ENCODE measurements at regions not wholly inside any gene's neighbourhood (a gene's known extent, or its start where the extent isn't known, plus 50 kb on each side); places are given as distances from the start of the nearest gene placed in this dataset.
A peak's percentile ranks its signal among the peaks of the same experiment; 100 is the strongest.

GRCh38 chr12:58347188-58347587, 405.8 kb downstream of the ATP23 start:
- no peak for TF ChIP-seq CTCF (conservative IDR thresholded peaks at IDR 0.05; ENCODE audit: control insufficient read depth, insufficient read depth, low read depth, low read length)
- no peak for DNase-seq (ENCODE audit: low read depth)
- no peak overlapping the region for H3K4me3 ChIP-seq (ENCODE audit: control insufficient read depth, low read depth, low read length)

- no peak for DNase-seq (ENCODE audit: low read depth)
- TF ChIP-seq CTCF (conservative IDR thresholded peaks at IDR 0.05; ENCODE audit: control insufficient read depth, insufficient read depth, low read depth, low read length) = no peak
- no peak overlapping the region for H3K4me3 ChIP-seq (ENCODE audit: control insufficient read depth, low read depth, low read length)
These were observed 406.3 kb downstream of the ATP23 start for GRCh38 chr12:58347691-58348090.

DNA sequence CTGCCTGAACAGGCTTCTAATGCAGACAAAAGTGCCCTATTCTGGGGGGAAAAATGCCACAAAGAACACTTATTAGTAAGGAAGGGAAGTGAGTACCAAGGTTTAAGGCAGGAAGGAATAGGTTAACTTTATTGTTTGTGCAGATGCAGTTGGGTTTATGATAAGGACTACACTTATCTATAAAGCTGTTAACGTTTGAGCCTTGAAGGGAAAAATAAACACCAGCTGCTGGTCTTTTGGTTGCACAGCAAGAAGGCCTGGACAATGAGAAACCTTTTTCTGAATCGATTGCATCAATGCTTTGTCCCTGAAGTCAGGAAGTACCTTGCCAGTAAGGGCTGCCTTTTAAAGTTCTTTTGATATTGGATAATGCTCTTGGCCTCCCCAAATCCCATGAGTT, 407.8 kb downstream of the ATP23 start:
- DNase-seq (ENCODE audit: low read depth) = no peak
- H3K4me3 ChIP-seq (ENCODE audit: control insufficient read depth, low read depth, low read length) = no peak overlapping the region
- TF ChIP-seq CTCF (conservative IDR thresholded peaks at IDR 0.05; ENCODE audit: control insufficient read depth, insufficient read depth, low read depth, low read length) = no peak

GRCh38 chr12:58356794-58357193, 415.4 kb downstream of the ATP23 start:
- no peak overlapping the region for H3K4me3 ChIP-seq (ENCODE audit: control insufficient read depth, low read depth, low read length)
- TF ChIP-seq CTCF (conservative IDR thresholded peaks at IDR 0.05; ENCODE audit: control insufficient read depth, insufficient read depth, low read depth, low read length) = no peak
- DNase-seq (ENCODE audit: low read depth) = no peak

GRCh38 chr12:58357511-58357910, 416.1 kb downstream of the ATP23 start:
- no peak overlapping the region for H3K4me3 ChIP-seq (ENCODE audit: control insufficient read depth, low read depth, low read length)
- no peak for TF ChIP-seq CTCF (conservative IDR thresholded peaks at IDR 0.05; ENCODE audit: control insufficient read depth, insufficient read depth, low read depth, low read length)
- DNase-seq (ENCODE audit: low read depth) = no peak

DNA sequence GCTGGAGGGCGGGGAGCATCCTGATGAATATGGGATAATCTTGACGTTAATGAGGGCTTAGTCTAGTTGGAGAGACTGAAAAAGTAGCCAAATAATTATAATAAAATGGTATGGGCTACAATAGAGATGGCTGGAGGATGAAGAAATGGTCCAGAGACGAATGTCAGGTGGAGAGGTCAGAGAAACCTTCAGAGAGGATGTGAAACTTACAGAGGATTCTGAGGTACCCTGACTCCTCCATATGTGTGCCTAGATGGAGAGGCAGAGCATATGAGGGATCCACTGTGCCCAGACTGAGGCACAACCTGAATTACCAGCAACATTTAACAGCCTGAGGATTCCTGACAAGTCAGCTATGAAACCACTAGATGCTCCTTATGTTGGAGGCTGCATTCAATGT, 417.0 kb downstream of the ATP23 start:
- DNase-seq (ENCODE audit: low read depth) = no peak
- no peak for TF ChIP-seq CTCF (conservative IDR thresholded peaks at IDR 0.05; ENCODE audit: control insufficient read depth, insufficient read depth, low read depth, low read length)
- no peak overlapping the region for H3K4me3 ChIP-seq (ENCODE audit: control insufficient read depth, low read depth, low read length)

DNA sequence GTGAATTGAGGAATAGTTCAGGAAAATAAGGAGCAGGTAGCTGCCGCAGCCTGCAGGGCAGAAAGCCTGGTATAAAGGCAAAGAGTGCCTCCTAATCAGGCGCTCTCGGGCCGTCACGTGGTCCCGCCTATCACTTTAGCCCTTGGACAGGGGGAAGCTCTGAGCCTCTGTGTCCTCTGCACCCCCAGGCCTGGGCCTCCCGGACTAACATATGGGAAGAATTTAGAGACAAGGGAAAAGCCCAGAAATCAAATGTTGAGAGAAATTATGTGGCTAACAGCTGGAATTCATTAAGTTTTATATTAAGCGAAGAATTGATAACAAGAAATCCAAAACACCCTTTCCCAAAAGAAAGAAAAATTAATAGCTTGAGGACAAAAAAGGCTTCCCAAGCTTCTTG, 417.7 kb downstream of the ATP23 start:
- no peak overlapping the region for H3K4me3 ChIP-seq (ENCODE audit: control insufficient read depth, low read depth, low read length)
- no peak for TF ChIP-seq CTCF (conservative IDR thresholded peaks at IDR 0.05; ENCODE audit: control insufficient read depth, insufficient read depth, low read depth, low read length)
- DNase-seq (ENCODE audit: low read depth) = peak; percentile 40

Measured in fibroblast of mammary gland (primary cell).